GM19193 (cell line): ENCODE measurements at regions not wholly inside any gene's neighbourhood (a gene's known extent, or its start where the extent isn't known, plus 50 kb on each side); places are given as distances from the start of the nearest gene placed in this dataset.

Experiments
- POLR2A ChIP-seq: IDR thresholded peaks from 4 replicates; pipeline ENCODE4 v1.6.1; 2011; ENCODE audit not compliant: insufficient read depth, insufficient read length; ENCODE audit errors: extremely low read depth

- peak; percentile 31 for TF ChIP-seq POLR2A
Observed at GRCh38 chr22:22297794-22298653, 53.4 kb downstream of the VPREB1 start.

- no peak for TF ChIP-seq POLR2A
Observed at GRCh38 chr22:22316589-22316988, 72.0 kb downstream of the VPREB1 start.

- TF ChIP-seq POLR2A: no peak
Observed at GRCh38 chr22:22318723-22319465, 74.3 kb downstream of the VPREB1 start.

GRCh38 chr22:22322792-22323191, 78.2 kb downstream of the VPREB1 start:
- no peak for TF ChIP-seq POLR2A

GRCh38 chr22:22327723-22328122, 83.1 kb downstream of the VPREB1 start:
- no peak for TF ChIP-seq POLR2A

- TF ChIP-seq POLR2A: no peak
Observed at GRCh38 chr22:22329792-22330191, 85.2 kb downstream of the VPREB1 start.

GRCh38 chr22:22341736-22342135, 97.2 kb downstream of the VPREB1 start:
- no peak for TF ChIP-seq POLR2A

GRCh38 chr22:22342697-22343580, 98.4 kb downstream of the VPREB1 start:
- no peak for TF ChIP-seq POLR2A

GRCh38 chr22:22343581-22344296, 99.2 kb downstream of the VPREB1 start:
- no peak for TF ChIP-seq POLR2A

GRCh38 chr22:22344430-22344829, 99.8 kb downstream of the VPREB1 start:
- TF ChIP-seq POLR2A: no peak

GRCh38 chr22:22345781-22346180, 101.2 kb downstream of the VPREB1 start:
- TF ChIP-seq POLR2A: no peak

- no peak for TF ChIP-seq POLR2A
Observed at GRCh38 chr22:22346401-22347107, 102.0 kb downstream of the VPREB1 start.

GRCh38 chr22:22348127-22348814, 103.7 kb downstream of the VPREB1 start:
- TF ChIP-seq POLR2A: no peak
